Calu3 (cell line): ENCODE measurements at regions not wholly inside any gene's neighbourhood (a gene's known extent, or its start where the extent isn't known, plus 50 kb on each side); places are given as distances from the start of the nearest gene placed in this dataset.

ENCODE experiments used
- BruUV-seq: library from RNA; stranded (reverse); fragments of 400-500 nt; replicated peaks from 2 replicates; lab custom pipeline; 2021; lab: Mats Ljungman, UMichigan
- CTCF ChIA-PET: fragments of 300-600 bp; sonication (Branson Sonifier 250); formaldehyde crosslinking; loops from one replicate; lab custom pipeline; 2022; ENCODE audit warnings: antibody characterized with exemption; lab: Charles Lee
- DNase-seq: peaks from one replicate; pipeline ENCODE4 v3.0.0; 2022
- H3K27ac Mint-ChIP-seq: one replicate; pipeline ENCODE4 v1.8.0; 2022; ENCODE audit warnings: mixed read lengths; ENCODE audit not compliant: unreplicated experiment
- H3K27me3 Mint-ChIP-seq: one replicate; pipeline ENCODE4 v1.8.0; 2022; ENCODE audit warnings: mixed read lengths; ENCODE audit not compliant: unreplicated experiment
- H3K36me3 Mint-ChIP-seq: one replicate; pipeline ENCODE4 v1.8.0; 2022; ENCODE audit warnings: mild to moderate bottlenecking, moderate library complexity, mixed read lengths; ENCODE audit not compliant: insufficient read depth, unreplicated experiment
- H3K4me1 Mint-ChIP-seq: one replicate; pipeline ENCODE4 v1.8.0; 2022; ENCODE audit warnings: mild to moderate bottlenecking, low read depth, mixed read lengths; ENCODE audit not compliant: unreplicated experiment
- H3K4me3 Mint-ChIP-seq: one replicate; pipeline ENCODE4 v1.8.0; 2022; ENCODE audit warnings: mild to moderate bottlenecking, low read depth, moderate library complexity, mixed read lengths; ENCODE audit not compliant: unreplicated experiment
- H3K9me3 Mint-ChIP-seq: one replicate; pipeline ENCODE4 v1.8.0; 2022; ENCODE audit warnings: low read depth, mixed read lengths; ENCODE audit not compliant: unreplicated experiment
- intact Hi-C: fragments of 100-400 bp; cut with micrococcal nuclease; formaldehyde crosslinking; loops from one replicate; pipeline ENCODE4 v1.10.0; 2022; ENCODE audit not compliant: unreplicated experiment
- TF ChIP-seq, protein P1 (sequence below): fragments of 200-600 bp; IDR thresholded peaks from one replicate; pipeline ENCODE4 v1.8.0; 2022; ENCODE audit warnings: antibody characterized with exemption; ENCODE audit not compliant: unreplicated experiment

- no TSS peak for BruUV-seq
- intact Hi-C loops, result no loop called here
Measured at GRCh38 chr5:168132241-168132641, 159.2 kb upstream of the WWC1 start.

GRCh38 chr5:168135897-168136296 is 155.5 kb upstream of the WWC1 start:
- Mint-ChIP-seq H3K27ac (no peak overlapping the region), H3K27me3 (peaks cover 92% of the 10 kb centered on the region), H3K4me1 (no peaks in the 10 kb centered on the region), H3K36me3 (no peaks in the 10 kb centered on the region), H3K4me3 (no peak overlapping the region), H3K9me3 (no peaks in the 10 kb centered on the region)
- DNase-seq, result no peak
- BruUV-seq, result no TSS peak
- CTCF ChIA-PET, result no interaction called here
- intact Hi-C loops, result no loop called here
- TF ChIP-seq, protein P1, sequence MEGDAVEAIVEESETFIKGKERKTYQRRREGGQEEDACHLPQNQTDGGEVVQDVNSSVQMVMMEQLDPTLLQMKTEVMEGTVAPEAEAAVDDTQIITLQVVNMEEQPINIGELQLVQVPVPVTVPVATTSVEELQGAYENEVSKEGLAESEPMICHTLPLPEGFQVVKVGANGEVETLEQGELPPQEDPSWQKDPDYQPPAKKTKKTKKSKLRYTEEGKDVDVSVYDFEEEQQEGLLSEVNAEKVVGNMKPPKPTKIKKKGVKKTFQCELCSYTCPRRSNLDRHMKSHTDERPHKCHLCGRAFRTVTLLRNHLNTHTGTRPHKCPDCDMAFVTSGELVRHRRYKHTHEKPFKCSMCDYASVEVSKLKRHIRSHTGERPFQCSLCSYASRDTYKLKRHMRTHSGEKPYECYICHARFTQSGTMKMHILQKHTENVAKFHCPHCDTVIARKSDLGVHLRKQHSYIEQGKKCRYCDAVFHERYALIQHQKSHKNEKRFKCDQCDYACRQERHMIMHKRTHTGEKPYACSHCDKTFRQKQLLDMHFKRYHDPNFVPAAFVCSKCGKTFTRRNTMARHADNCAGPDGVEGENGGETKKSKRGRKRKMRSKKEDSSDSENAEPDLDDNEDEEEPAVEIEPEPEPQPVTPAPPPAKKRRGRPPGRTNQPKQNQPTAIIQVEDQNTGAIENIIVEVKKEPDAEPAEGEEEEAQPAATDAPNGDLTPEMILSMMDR, result no peak

More at GRCh38 chr5:168132241-168132641, 159.2 kb upstream of the WWC1 start:
- Mint-ChIP-seq H3K27ac (no peak overlapping the region), H3K36me3 (no peaks in the 10 kb centered on the region), H3K4me1 (no peaks in the 10 kb centered on the region), H3K27me3 (peaks cover 92% of the 10 kb centered on the region), H3K9me3 (no peaks in the 10 kb centered on the region), H3K4me3 (no peak overlapping the region)
- TF ChIP-seq, protein P1, result no peak
- DNase-seq, result no peak
- CTCF ChIA-PET, result interaction anchor here (0.6 kb wide), 1 partner anchor 1655 kb away, joined by 5 read pairs; no protein-coding TSS in a partner anchor

GRCh38 chr5:168136340-168136739 is 155.1 kb upstream of the WWC1 start:
- CTCF ChIA-PET, result no interaction called here
- no TSS peak for BruUV-seq
- Mint-ChIP-seq H3K27ac (no peak overlapping the region), H3K4me1 (no peaks in the 10 kb centered on the region), H3K9me3 (no peaks in the 10 kb centered on the region), H3K36me3 (no peaks in the 10 kb centered on the region), H3K27me3 (peaks cover 92% of the 10 kb centered on the region), H3K4me3 (no peak overlapping the region)
- TF ChIP-seq, protein P1, result no peak
- DNase-seq, result no peak
- intact Hi-C loops, result no loop called here

DNA sequence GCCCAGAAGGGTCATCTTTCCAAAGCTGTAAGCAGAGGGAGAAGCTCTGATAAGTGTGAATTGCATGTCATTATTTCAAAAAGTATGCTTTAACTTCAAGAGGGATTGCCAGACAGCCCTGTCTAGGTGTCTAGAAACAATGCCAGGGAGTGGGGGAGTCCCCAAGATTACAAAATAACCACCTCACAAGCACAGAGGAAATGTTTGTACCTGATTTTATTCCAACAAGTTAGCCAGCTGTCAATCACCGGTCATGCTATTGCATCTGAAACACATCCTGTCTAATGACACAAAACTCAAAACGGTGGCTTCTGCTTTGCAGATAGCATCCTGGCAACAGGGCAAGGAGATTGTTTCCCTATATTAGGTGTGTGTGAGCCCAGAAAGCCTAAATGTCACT is 154.2 kb upstream of the WWC1 start:
- TF ChIP-seq, protein P1, result no peak
- BruUV-seq, result no TSS peak
- CTCF ChIA-PET, result interaction anchor here (0.5 kb wide), 1 partner anchor 1581 kb away, joined by 5 read pairs; no protein-coding TSS in a partner anchor
- Mint-ChIP-seq H3K4me1 (no peaks in the 10 kb centered on the region), H3K9me3 (no peaks in the 10 kb centered on the region), H3K36me3 (no peaks in the 10 kb centered on the region), H3K4me3 (no peak overlapping the region), H3K27ac (no peak overlapping the region), H3K27me3 (peaks cover 92% of the 10 kb centered on the region)
- intact Hi-C loops, result no loop called here
- DNase-seq, result no peak
